Lung (tissue), 11 donors: ENCODE measurements at regions not wholly inside any gene's neighbourhood (a gene's known extent, or its start where the extent isn't known, plus 50 kb on each side); places are given as distances from the start of the nearest gene placed in this dataset.

Source experiments
- ATAC-seq: fragments of 200-7000 bp; cut with Tn5 transposase; one replicate; pipeline ENCODE4 v1.9.1; 2020; ENCODE audit warnings: moderate number of reproducible peaks; ENCODE audit not compliant: insufficient read depth, low FRiP score
- DNase-seq, 3 donors: peaks; one replicate each; pipeline ENCODE4 v3.0.0-alpha.2; 2013 to 2017
- H3K27ac ChIP-seq, 2 donors: one replicate each; pipeline ENCODE4 v1.5.1; 2013; ENCODE audit warnings: mild to moderate bottlenecking in 2 of 2, moderate library complexity in 2 of 2, control low read depth in 1 of 2, inconsistent platforms in 1 of 2, low read depth in 1 of 2, low read length in 1 of 2
- H3K27me3 ChIP-seq, 3 donors: one replicate each; pipeline ENCODE4 v1.5.1; 2013; ENCODE audit warnings: low read length in 2 of 3; ENCODE audit not compliant: control insufficient read depth in 3 of 3, insufficient read depth in 3 of 3
- H3K36me3 ChIP-seq, 4 donors: one replicate each; pipeline ENCODE4 v1.5.1; 2013; ENCODE audit warnings: low read length in 4 of 4, mild to moderate bottlenecking in 1 of 4, moderate library complexity in 1 of 4; ENCODE audit not compliant: control insufficient read depth in 4 of 4, insufficient read depth in 4 of 4
- H3K4me1 ChIP-seq, 5 donors: one replicate each; pipeline ENCODE4 v1.5.1; 2013; ENCODE audit warnings: low read length in 5 of 5, mild to moderate bottlenecking in 2 of 5, moderate library complexity in 1 of 5; ENCODE audit not compliant: control insufficient read depth in 5 of 5, insufficient read depth in 5 of 5
- H3K4me3 ChIP-seq: one replicate; pipeline ENCODE4 v1.5.1; 2013; ENCODE audit warnings: mild to moderate bottlenecking, control low read depth, moderate library complexity
- H3K9ac ChIP-seq, 2 donors: one replicate each; pipeline ENCODE4 v1.5.1; 2013; ENCODE audit warnings: low read length in 2 of 2, control low read depth in 1 of 2; ENCODE audit not compliant: insufficient read depth in 1 of 2
- H3K9me3 ChIP-seq, 4 donors: one replicate each; pipeline ENCODE4 v1.5.1; 2013; ENCODE audit warnings: low read length in 3 of 4, mild to moderate bottlenecking in 1 of 4, moderate library complexity in 1 of 4; ENCODE audit not compliant: control insufficient read depth in 4 of 4, insufficient read depth in 3 of 4
- CTCF ChIP-seq: IDR thresholded peaks from 2 replicates; pipeline ENCODE4 v1.5.1; 2012; ENCODE audit warnings: mild to moderate bottlenecking; ENCODE audit errors: control extremely low read depth, extremely low read depth
- WGBS, 2 donors: extraction: QIAGEN DNeasy Blood & Tissue Kit; methylation state at CpG; one replicate each; pipeline ENCODE4 v1.1.7; 2013; 5-methylcytosine and 5-hydroxymethylcytosine counted together
- donor health status: control.
- donor health status: control.
- donor health status: Bipolar disorder and iron deficiency.
- donor health status: healthy.
- donor health status: DM: yes; HTN: yes; CAD: no.

- H3K9me3 ChIP-seq, result no peaks in the 10 kb centered on the region
- no peaks in the 10 kb centered on the region for H3K4me1 ChIP-seq
- no peaks in the 10 kb centered on the region for H3K27me3 ChIP-seq
- no peak overlapping the region for H3K27ac ChIP-seq
- ATAC-seq, result no peak
- no peak overlapping the region for H3K4me3 ChIP-seq
- H3K36me3 ChIP-seq, result no peaks in the 10 kb centered on the region
- DNase-seq, result no peak
- no peak overlapping the region for H3K9ac ChIP-seq
- WGBS, 2 donors, result 74 to 88% methylated on average over 1 of the region's 1 CpG
- TF ChIP-seq CTCF, result no peak
Measured at GRCh38 chr18:65628390-65628789, 122.4 kb upstream of the CDH7 start.

DNA sequence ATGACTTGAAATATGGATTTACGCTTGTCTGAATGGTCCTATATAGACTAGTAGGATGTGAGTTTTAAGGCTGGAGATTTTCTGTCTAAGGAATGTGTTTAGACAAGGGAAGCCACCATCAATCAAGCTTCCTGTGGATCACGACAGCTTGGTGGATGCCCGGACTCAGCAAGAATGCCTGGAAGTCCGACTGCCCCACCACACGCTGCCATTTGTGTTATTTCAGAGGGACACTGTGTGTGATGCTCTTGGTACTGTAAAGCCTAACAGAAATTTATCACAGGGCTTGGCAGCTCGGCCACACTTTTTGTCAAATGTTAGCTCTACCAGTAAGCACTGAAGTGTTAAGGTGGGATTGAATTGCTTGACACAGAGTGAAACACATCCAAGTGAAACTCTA is 127.1 kb upstream of the CDH7 start:
- no peaks in the 10 kb centered on the region for H3K27me3 ChIP-seq
- WGBS, 2 donors, result 48 to 63% methylated on average over 6 of the region's 6 CpGs
- TF ChIP-seq CTCF, result no peak

GRCh38 chr18:65622436-65622835 is 128.4 kb upstream of the CDH7 start:
- WGBS, 2 donors, result 68 to 72% methylated on average over 4 of the region's 4 CpGs

More for the DNA sequence above, 127.1 kb upstream of the CDH7 start:
- no peaks in the 10 kb centered on the region for H3K36me3 ChIP-seq
- no peaks in the 10 kb centered on the region for H3K4me1 ChIP-seq
- ATAC-seq (no peak), DNase-seq (peak in 1 of 3 donors; percentile 5)
- H3K27ac ChIP-seq, result no peak overlapping the region
- H3K9ac ChIP-seq, result no peak overlapping the region
- H3K4me3 ChIP-seq, result no peak overlapping the region
- H3K9me3 ChIP-seq, result no peaks in the 10 kb centered on the region

More at GRCh38 chr18:65622436-65622835, 128.4 kb upstream of the CDH7 start:
- H3K4me3 ChIP-seq, result no peak overlapping the region
- H3K27ac ChIP-seq, result no peak overlapping the region
- H3K9me3 ChIP-seq, result no peaks in the 10 kb centered on the region
- TF ChIP-seq CTCF, result no peak
- H3K4me1 ChIP-seq, result no peaks in the 10 kb centered on the region
- H3K36me3 ChIP-seq, result no peaks in the 10 kb centered on the region
- H3K27me3 ChIP-seq, result no peaks in the 10 kb centered on the region
- ATAC-seq (no peak), DNase-seq (no peak)
- H3K9ac ChIP-seq, result no peak overlapping the region
